B cell (primary cell): ENCODE measurements at regions not wholly inside any gene's neighbourhood (a gene's known extent, or its start where the extent isn't known, plus 50 kb on each side); places are given as distances from the start of the nearest gene placed in this dataset.

ENCODE experiments used
- ATAC-seq: fragments of 200-7000 bp; cut with Tn5 transposase; one replicate; pipeline ENCODE4 v1.10.0; 2021; ENCODE audit warnings: low read depth, mild to moderate bottlenecking, moderate number of reproducible peaks, moderate library complexity
- CTCF ChIA-PET: fragments of 350-600 bp; sonication (Branson Sonifier 250); formaldehyde crosslinking; loops from one replicate; lab custom pipeline; 2021; ENCODE audit warnings: antibody characterized with exemption, inconsistent platforms; lab: Charles Lee
- POLR2A ChIA-PET: fragments of 350-600 bp; sonication (Branson Sonifier 250); formaldehyde crosslinking; loops from one replicate; lab custom pipeline; 2021; ENCODE audit warnings: antibody characterized with exemption; lab: Charles Lee
- DNase-seq: peaks from one replicate; pipeline ENCODE4 v3.0.0; 2013
- H2AFZ ChIP-seq: 2 replicates; pipeline ENCODE4 v1.6.1; 2012; ENCODE audit warnings: mild to moderate bottlenecking, low read depth, low read length; ENCODE audit not compliant: insufficient read depth, poor library complexity, severe bottlenecking
- H3K27ac ChIP-seq, 2 donors: 1 replicate in 1 of 2; 2 replicates in 1 of 2; pipeline ENCODE4 v1.5.1; 2012 to 2013; ENCODE audit warnings: low read length in 2 of 2, mild to moderate bottlenecking in 2 of 2, moderate library complexity in 1 of 2
- H3K27me3 ChIP-seq, 4 experiments: fragments of 200-600 bp in 1 of 4; sonication (generic) in 1 of 4; replicated peaks in 1 of 4; 1 replicate in 2 of 4; 2 replicates in 2 of 4; pipeline versions ENCODE4 v1.6.1 to v1.7.0; 2013 to 2016; ENCODE audit warnings: low read length in 3 of 4, mild to moderate bottlenecking in 2 of 4, mixed read lengths in 1 of 4, moderate library complexity in 1 of 4; ENCODE audit not compliant: insufficient read depth in 4 of 4, control insufficient read depth in 3 of 4; ENCODE audit errors: control extremely low read depth in 1 of 4
- H3K36me3 ChIP-seq, 2 experiments: replicated peaks in 1 of 2; 1 replicate in 1 of 2; 2 replicates in 1 of 2; pipeline versions ENCODE4 v1.6.1 to v1.7.1; 2013; ENCODE audit warnings: low read length in 1 of 2; ENCODE audit not compliant: insufficient read depth in 2 of 2, control insufficient read depth in 1 of 2; ENCODE audit errors: control extremely low read depth in 1 of 2, extremely low read depth in 1 of 2
- H3K4me1 ChIP-seq, 2 donors: fragments of 200-600 bp in 1 of 2; sonication (generic) in 1 of 2; 1 replicate in 1 of 2; 2 replicates in 1 of 2; pipeline versions ENCODE4 v1.5.1 to v1.6.1; 2013 to 2017; ENCODE audit warnings: low read length in 2 of 2; ENCODE audit not compliant: control insufficient read depth in 2 of 2, insufficient read depth in 2 of 2
- H3K4me2 ChIP-seq: replicated peaks from 2 replicates; pipeline ENCODE3; 2012; ENCODE audit warnings: mild to moderate bottlenecking, low read depth, low read length; ENCODE audit not compliant: poor library complexity, severe bottlenecking
- H3K4me3 ChIP-seq, 5 experiments: fragments of 200-600 bp in 1 of 5; sonication (generic) in 1 of 5; 1 replicate in 3 of 5; 2 replicates in 2 of 5; pipeline versions ENCODE4 v1.5.1 to v1.7.0; 2011 to 2016; ENCODE audit warnings: low read length in 4 of 5, mild to moderate bottlenecking in 4 of 5, low read depth in 2 of 5, control low read depth in 1 of 5, moderate library complexity in 1 of 5; ENCODE audit not compliant: insufficient read depth in 1 of 5; ENCODE audit errors: control extremely low read depth in 1 of 5, extremely low read depth in 1 of 5
- H3K79me2 ChIP-seq: fragments of 200-600 bp; sonication (generic); one replicate; pipeline ENCODE4 v1.6.0; 2016; ENCODE audit warnings: low read length; ENCODE audit not compliant: control insufficient read depth, insufficient read depth
- H3K9ac ChIP-seq: fragments of 200-600 bp; sonication (generic); 2 replicates; pipeline ENCODE4 v1.6.1; 2017; ENCODE audit warnings: mild to moderate bottlenecking, low read length, moderate library complexity
- H3K9me3 ChIP-seq, 3 donors: one replicate each; pipeline versions ENCODE4 v1.6.1 to v1.7.1; 2013; ENCODE audit warnings: low read length in 2 of 3; ENCODE audit not compliant: control insufficient read depth in 2 of 3, insufficient read depth in 1 of 3; ENCODE audit errors: control extremely low read depth in 1 of 3
- H4K20me1 ChIP-seq: 2 replicates; pipeline ENCODE4 v1.6.0; 2012; ENCODE audit warnings: mild to moderate bottlenecking, low read length; ENCODE audit not compliant: insufficient read depth, control insufficient read depth, poor library complexity, severe bottlenecking
- H3K27ac Mint-ChIP-seq: one replicate; pipeline ENCODE4 v1.8.0; 2021; ENCODE audit warnings: mixed read lengths
- H3K27me3 Mint-ChIP-seq: one replicate; pipeline ENCODE4 v1.8.0; 2021; ENCODE audit warnings: mixed read lengths
- H3K4me1 Mint-ChIP-seq: one replicate; pipeline ENCODE4 v1.8.0; 2021; ENCODE audit warnings: mixed read lengths
- H3K4me3 Mint-ChIP-seq: one replicate; pipeline ENCODE4 v1.8.0; 2021; ENCODE audit warnings: mixed read lengths
- H3K9me3 Mint-ChIP-seq: one replicate; pipeline ENCODE4 v1.8.0; 2022; ENCODE audit warnings: mixed read lengths; ENCODE audit not compliant: insufficient read depth
- CTCF ChIP-seq: fragments of 200-600 bp; IDR thresholded peaks from one replicate; pipeline ENCODE4 v1.8.0; 2022; ENCODE audit warnings: antibody characterized with exemption, mild to moderate bottlenecking
- EZH2 ChIP-seq: IDR thresholded peaks from 2 replicates; pipeline ENCODE4 v1.6.1; 2012; ENCODE audit warnings: borderline replicate concordance, low read depth, mild to moderate bottlenecking, moderate library complexity, low read length; ENCODE audit not compliant: insufficient read depth, poor library complexity, severe bottlenecking
- WGBS: methylation state at CpG from one replicate; pipeline ENCODE4 v1.1.5; 2013; ENCODE audit warnings: missing lambda C conversion rate; ENCODE audit not compliant: insufficient coverage; 5-methylcytosine and 5-hydroxymethylcytosine counted together
- intact Hi-C: fragments of 100-400 bp; cut with micrococcal nuclease; formaldehyde crosslinking; loops from one replicate; pipeline ENCODE4 v1.10.0; 2022

- Mint-ChIP-seq H3K27ac (no peak overlapping the region), H3K4me3 (no peak overlapping the region), H3K27me3 (no peaks in the 10 kb centered on the region), H3K4me1 (no peaks in the 10 kb centered on the region), H3K9me3 (no peaks in the 10 kb centered on the region)
- Histone ChIP-seq H3K4me2 (no peak overlapping the region), H3K27ac (no peak overlapping the region), H4K20me1 (no peaks in the 10 kb centered on the region), H2AFZ (no peak overlapping the region), H3K4me3 (no peak overlapping the region), H3K4me1 (no peaks in the 10 kb centered on the region), H3K79me2 (no peaks in the 10 kb centered on the region), H3K27me3 (no peaks in the 10 kb centered on the region), H3K9me3 (no peaks in the 10 kb centered on the region), H3K9ac (no peak overlapping the region), H3K36me3 (no peaks in the 10 kb centered on the region)
- ATAC-seq = no peak
- intact Hi-C loops = no loop called here
- no peak for TF ChIP-seq EZH2
- TF ChIP-seq CTCF = no peak
- POLR2A ChIA-PET = no interaction called here
- CTCF ChIA-PET = no interaction called here
- no peak for DNase-seq
These were observed 2529.3 kb upstream of the PCDH20 start for GRCh38 chr13:63944911-63945310.

- Histone ChIP-seq H3K4me2 (no peak overlapping the region), H3K4me3 (no peak overlapping the region), H3K79me2 (no peaks in the 10 kb centered on the region), H3K36me3 (no peaks in the 10 kb centered on the region), H3K27me3 (no peaks in the 10 kb centered on the region), H3K9ac (no peak overlapping the region), H3K9me3 (no peaks in the 10 kb centered on the region), H3K4me1 (no peaks in the 10 kb centered on the region), H3K27ac (no peak overlapping the region), H2AFZ (no peak overlapping the region), H4K20me1 (no peaks in the 10 kb centered on the region)
- ATAC-seq (no peak), DNase-seq (no peak)
- no CpG with 5 or more reads among the region's 2 CpGs for WGBS
- no peak for TF ChIP-seq EZH2
- no peak for TF ChIP-seq CTCF
- Mint-ChIP-seq H3K4me3 (no peak overlapping the region), H3K27me3 (no peaks in the 10 kb centered on the region), H3K9me3 (no peaks in the 10 kb centered on the region), H3K27ac (no peak overlapping the region), H3K4me1 (no peaks in the 10 kb centered on the region)
- intact Hi-C loops = no loop called here
- ChIA-PET CTCF (no interaction called here), POLR2A (no interaction called here)
These were observed 2526.7 kb upstream of the PCDH20 start for GRCh38 chr13:63942372-63942771.
